HepG2 (cell line): ENCODE measurements at regions not wholly inside any gene's neighbourhood (a gene's known extent, or its start where the extent isn't known, plus 50 kb on each side); places are given as distances from the start of the nearest gene placed in this dataset.

ENCODE experiments used
- ATAC-seq: fragments of 200-7000 bp; cut with Tn5 transposase; 3 replicates; pipeline ENCODE4 v1.9.1; 2020; ENCODE audit warnings: mild to moderate bottlenecking, moderate library complexity
- BruUV-seq: library from RNA; stranded (reverse); fragments of 400-500 nt; replicated peaks from 2 replicates; lab custom pipeline; 2021; lab: Mats Ljungman, UMichigan
- CTCF ChIA-PET: fragments of 300-600 bp; formaldehyde crosslinking; extraction: SDS; loops from one replicate; lab custom pipeline; 2021; ENCODE audit warnings: low total read pairs, inconsistent platforms, low intra/inter-chr PET ratio; lab: Yijun Ruan, JAX
- POLR2A ChIA-PET: fragments of 350-600 bp; sonication (Branson Sonifier 250); formaldehyde crosslinking; loops from one replicate; lab custom pipeline; 2020; ENCODE audit warnings: antibody characterized with exemption, inconsistent platforms; lab: Yijun Ruan, JAX
- DNase-seq: peaks from one replicate; pipeline ENCODE4 v3.0.0-alpha.2; 2015; ENCODE audit warnings: low spot score
- FAIRE-seq: peaks from 3 replicates; lab custom pipeline; 2011; peaks lifted over from hg19 to GRCh38; lab: Jason Lieb, UNC
- H2AFZ ChIP-seq: one replicate; pipeline ENCODE4 v1.6.1; 2011; ENCODE audit warnings: low read length, inconsistent platforms
- H3K27ac ChIP-seq: fragments of 300-600 bp; 3 replicates; pipeline ENCODE4 v1.8.0; 2011; ENCODE audit warnings: mixed run types, mild to moderate bottlenecking, mixed read lengths, low read length, inconsistent platforms; ENCODE audit not compliant: insufficient read depth; ENCODE audit errors: extremely low read length
- H3K27me3 ChIP-seq, 2 experiments: fragments of 200-600 bp in 1 of 2; 2 replicates in 1 of 2; 3 replicates in 1 of 2; pipeline versions ENCODE4 v1.6.0 to v1.8.0; 2011; ENCODE audit warnings: low read length in 2 of 2, mild to moderate bottlenecking in 2 of 2, moderate library complexity in 2 of 2, inconsistent platforms in 1 of 2; ENCODE audit not compliant: insufficient read depth in 2 of 2, control insufficient read depth in 1 of 2
- H3K36me3 ChIP-seq, 2 experiments: fragments of 200-600 bp in 1 of 2; replicated peaks in 1 of 2; 2 replicates in 1 of 2; 3 replicates in 1 of 2; pipeline versions ENCODE4 v1.5.1 to v1.8.0; 2011; ENCODE audit warnings: low read length in 2 of 2, inconsistent platforms in 1 of 2; ENCODE audit not compliant: insufficient read depth in 2 of 2, control insufficient read depth in 1 of 2
- H3K4me1 ChIP-seq: 2 replicates; pipeline ENCODE4 v1.5.1; 2012; ENCODE audit warnings: low read length, inconsistent platforms; ENCODE audit not compliant: insufficient read depth
- H3K4me2 ChIP-seq: 2 replicates; pipeline ENCODE4 v1.6.0; 2011; ENCODE audit warnings: low read depth, low read length, inconsistent platforms
- H3K4me3 ChIP-seq, 3 experiments: fragments of 200-600 bp in 1 of 3; sonication (generic), shearing (Covaris generic) in 1 of 3; replicated peaks in 1 of 3; 2 replicates each; pipeline ENCODE4 v1.5.1; 2011 to 2016; ENCODE audit warnings: low read length in 3 of 3, inconsistent platforms in 2 of 3, low read depth in 2 of 3, mild to moderate bottlenecking in 2 of 3, control low read depth in 1 of 3, mixed read lengths in 1 of 3; ENCODE audit not compliant: insufficient read depth in 1 of 3
- H3K79me2 ChIP-seq: one replicate; pipeline ENCODE4 v1.6.1; 2011; ENCODE audit warnings: low read length, inconsistent platforms; ENCODE audit not compliant: insufficient read depth
- H3K9ac ChIP-seq: 2 replicates; pipeline ENCODE4 v1.6.0; 2011; ENCODE audit warnings: mild to moderate bottlenecking, low read depth, low read length, inconsistent platforms; ENCODE audit not compliant: insufficient read depth
- H3K9me3 ChIP-seq: 2 replicates; pipeline ENCODE4 v1.5.1; 2012; ENCODE audit warnings: mild to moderate bottlenecking, low read length
- H4K20me1 ChIP-seq: 2 replicates; pipeline ENCODE4 v1.6.0; 2011; ENCODE audit warnings: inconsistent platforms, mild to moderate bottlenecking, low read length, moderate library complexity; ENCODE audit not compliant: insufficient read depth
- BORCS8-MEF2B ChIP-seq: sonication (generic); formaldehyde crosslinking; IDR thresholded peaks from 2 replicates; pipeline ENCODE4 v1.8.0; 2022; ENCODE audit warnings: mild to moderate bottlenecking, missing genetic modification reagents
- CEBPG ChIP-seq: IDR thresholded peaks from 2 replicates; pipeline ENCODE4 v1.6.1; 2016
- E2F2 ChIP-seq: sonication (generic); formaldehyde crosslinking; IDR thresholded peaks from 2 replicates; pipeline ENCODE4 v1.4.0; 2020; ENCODE audit warnings: missing genetic modification reagents, borderline replicate concordance
- EP300 ChIP-seq, 3 experiments: sonication (generic) in 1 of 3; formaldehyde crosslinking in 1 of 3; IDR thresholded peaks; 2 replicates each; pipeline versions ENCODE4 v1.5.1 to v1.6.1; 2011 to 2020; ENCODE audit warnings: low read depth in 2 of 3, low read length in 2 of 3, borderline replicate concordance in 1 of 3, improper control_type of control experiment in 1 of 3, mild to moderate bottlenecking in 1 of 3, missing genetic modification reagents in 1 of 3, moderate library complexity in 1 of 3
- HNF4A ChIP-seq: sonication (generic); formaldehyde crosslinking; IDR thresholded peaks from 2 replicates; pipeline ENCODE4 v1.4.0; 2020; ENCODE audit warnings: missing genetic modification reagents
- ISX ChIP-seq: sonication (generic); formaldehyde crosslinking; conservative IDR thresholded peaks from 2 replicates; pipeline ENCODE4 v1.5.0; 2020; ENCODE audit warnings: missing genetic modification reagents
- PAXIP1 ChIP-seq: sonication (generic); formaldehyde crosslinking; conservative IDR thresholded peaks from 2 replicates; pipeline ENCODE4 v1.4.0; 2020; ENCODE audit warnings: mild to moderate bottlenecking, missing genetic modification reagents, moderate library complexity
- SOX13 ChIP-seq, 3 experiments: fragments of 450-650 bp in 1 of 3; sonication (generic) in 1 of 3; formaldehyde crosslinking in 1 of 3; IDR thresholded peaks in 2 of 3; conservative IDR thresholded peaks in 1 of 3; 2 replicates each; pipeline versions ENCODE4 v1.5.0 to v1.6.1; 2016 to 2020; ENCODE audit warnings: antibody characterized with exemption in 1 of 3, mild to moderate bottlenecking in 1 of 3, missing compliant biosample characterization in 1 of 3, missing genetic modification reagents in 1 of 3, moderate library complexity in 1 of 3
- TEF ChIP-seq: sonication (generic); formaldehyde crosslinking; IDR thresholded peaks from 2 replicates; pipeline ENCODE4 v1.5.0; 2020; ENCODE audit warnings: missing genetic modification reagents
- ZNF235 ChIP-seq: sonication (generic); formaldehyde crosslinking; IDR thresholded peaks from 2 replicates; pipeline ENCODE4 v1.8.1; 2023; ENCODE audit warnings: mild to moderate bottlenecking, missing genetic modification reagents, borderline replicate concordance
- ZNF256 ChIP-seq: sonication (generic); formaldehyde crosslinking; conservative IDR thresholded peaks from 2 replicates; pipeline ENCODE4 v1.4.0; 2020; ENCODE audit warnings: missing genetic modification reagents
- ZNF362 ChIP-seq: sonication (generic); formaldehyde crosslinking; IDR thresholded peaks from 2 replicates; pipeline ENCODE4 v1.4.0; 2020; ENCODE audit warnings: missing genetic modification reagents, mild to moderate bottlenecking, borderline replicate concordance
- ZNF580 ChIP-seq: IDR thresholded peaks from 2 replicates; pipeline ENCODE4 v1.6.1; 2016; ENCODE audit warnings: low read depth, borderline replicate concordance
- ZNF891 ChIP-seq: sonication (generic); formaldehyde crosslinking; IDR thresholded peaks from 2 replicates; pipeline ENCODE4 v1.5.0; 2020; ENCODE audit warnings: mild to moderate bottlenecking, missing genetic modification reagents
- WGBS: methylation state at CpG from one replicate; pipeline ENCODE4 v1.1.6; 2017; ENCODE audit warnings: low lambda C conversion rate; 5-methylcytosine and 5-hydroxymethylcytosine counted together
- in situ Hi-C: cut with HindIII; loops from 2 replicates; pipeline ENCODE4 v1.10.0; 2017; ENCODE audit warnings: low pct_unique_long_range_greater_than_20kb; ENCODE audit not compliant: extremely low pct_ligation_motif_present
- intact Hi-C: fragments of 100-400 bp; cut with micrococcal nuclease; formaldehyde crosslinking; loops from one replicate; pipeline ENCODE4 v1.10.0; 2022; ENCODE audit not compliant: unreplicated experiment

GRCh38 chr12:89213747-89214146, 138.6 kb downstream of the DUSP6 start:
- H3K4me1 ChIP-seq, result peaks cover 24% of the 10 kb centered on the region
- CTCF ChIA-PET, result no interaction called here
- no peak for TF ChIP-seq E2F2 (CRISPR knock-in tag)
- no peak for TF ChIP-seq TEF (CRISPR knock-in tag)
- no peak for TF ChIP-seq BORCS8-MEF2B (CRISPR knock-in tag)
- TF ChIP-seq CEBPG (CRISPR knock-in tag), result peak; percentile 43; the same call in 1 of the 2 replicates
- peak; percentile 24; the same call in 1 of the 2 replicates for TF ChIP-seq HNF4A
- TF ChIP-seq EP300 (IDR thresholded peaks at IDR 0.05; ENCODE audit: low read depth in 2 of 2, low read length in 2 of 2), result peak in 1 of 2 experiments; percentile 9; a peak in 1 of 4 replicates
- no peak for TF ChIP-seq EP300 (CRISPR knock-in tag; IDR thresholded peaks at IDR 0.05; ENCODE audit: borderline replicate concordance)
- TF ChIP-seq PAXIP1, result 0 out of 2 replicates have a peak, but pooled peaks have one; percentile 25
- no peak for TF ChIP-seq ISX (CRISPR knock-in tag)
- TF ChIP-seq ZNF580 (CRISPR knock-in tag), result no peak
- no peak for TF ChIP-seq ZNF235 (CRISPR knock-in tag)
- no peak for TF ChIP-seq ZNF891
- no peak for TF ChIP-seq ZNF256 (CRISPR knock-in tag)
- peak; percentile 44; the same call in 1 of the 2 replicates for TF ChIP-seq ZNF362
- TF ChIP-seq SOX13 (IDR thresholded peaks at IDR 0.05), result no peak
- no peak for TF ChIP-seq SOX13 (CRISPR knock-in tag; conservative IDR thresholded peaks at IDR 0.05 in 1 of 2, IDR thresholded peaks at IDR 0.05 in 1 of 2)
- TF ChIP-seq, all 625 proteins: peak for 5
- FAIRE-seq (no peak), DNase-seq (no peak), ATAC-seq (peak; percentile 48; the same call in 2 of the 3 replicates)
- H3K9me3 ChIP-seq, result no peaks in the 10 kb centered on the region
- no peak overlapping the region for H3K4me2 ChIP-seq
- POLR2A ChIA-PET, result no interaction called here
- in situ Hi-C loops (no loop called here), intact Hi-C loops (no loop called here)
- no peak overlapping the region for H3K27ac ChIP-seq
- no peaks in the 10 kb centered on the region for H4K20me1 ChIP-seq
- H3K36me3 ChIP-seq, result no peaks in the 10 kb centered on the region
- WGBS, result 3% methylated on average over 1 of the region's 1 CpG
- H2AFZ ChIP-seq, result no peak overlapping the region
- no peak overlapping the region for H3K4me3 ChIP-seq
- H3K27me3 ChIP-seq, result no peaks in the 10 kb centered on the region
- no peak overlapping the region for H3K9ac ChIP-seq
- BruUV-seq, result no TSS peak
- H3K79me2 ChIP-seq, result no peaks in the 10 kb centered on the region
